ENCODE measurements at regions not wholly inside any gene's neighbourhood (a gene's known extent, or its start where the extent isn't known, plus 50 kb on each side); places are given as distances from the start of the nearest gene placed in this dataset.

DNA sequence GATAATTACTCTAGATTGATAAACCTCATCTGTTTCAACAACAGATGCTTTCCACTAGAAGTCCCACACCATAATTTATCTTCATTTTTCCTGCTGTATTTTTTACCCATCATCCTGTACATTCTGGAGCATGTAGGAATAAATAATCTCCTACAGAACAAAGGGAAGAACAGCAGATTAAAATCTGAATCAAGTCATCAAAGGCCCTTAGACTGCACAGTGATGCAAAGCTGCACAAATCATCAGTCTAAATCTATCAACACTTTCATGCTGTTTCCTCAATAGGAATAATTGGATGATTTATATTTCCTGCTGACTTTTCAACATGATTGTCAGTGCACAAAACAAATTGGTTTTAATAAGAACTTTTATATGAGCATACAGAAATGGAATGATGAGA, 1143.9 kb downstream of the STIM2 start:
- TF ChIP-seq, protein P1, sequence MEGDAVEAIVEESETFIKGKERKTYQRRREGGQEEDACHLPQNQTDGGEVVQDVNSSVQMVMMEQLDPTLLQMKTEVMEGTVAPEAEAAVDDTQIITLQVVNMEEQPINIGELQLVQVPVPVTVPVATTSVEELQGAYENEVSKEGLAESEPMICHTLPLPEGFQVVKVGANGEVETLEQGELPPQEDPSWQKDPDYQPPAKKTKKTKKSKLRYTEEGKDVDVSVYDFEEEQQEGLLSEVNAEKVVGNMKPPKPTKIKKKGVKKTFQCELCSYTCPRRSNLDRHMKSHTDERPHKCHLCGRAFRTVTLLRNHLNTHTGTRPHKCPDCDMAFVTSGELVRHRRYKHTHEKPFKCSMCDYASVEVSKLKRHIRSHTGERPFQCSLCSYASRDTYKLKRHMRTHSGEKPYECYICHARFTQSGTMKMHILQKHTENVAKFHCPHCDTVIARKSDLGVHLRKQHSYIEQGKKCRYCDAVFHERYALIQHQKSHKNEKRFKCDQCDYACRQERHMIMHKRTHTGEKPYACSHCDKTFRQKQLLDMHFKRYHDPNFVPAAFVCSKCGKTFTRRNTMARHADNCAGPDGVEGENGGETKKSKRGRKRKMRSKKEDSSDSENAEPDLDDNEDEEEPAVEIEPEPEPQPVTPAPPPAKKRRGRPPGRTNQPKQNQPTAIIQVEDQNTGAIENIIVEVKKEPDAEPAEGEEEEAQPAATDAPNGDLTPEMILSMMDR (IDR thresholded peaks at IDR 0.05): no peak
- TF ChIP-seq POLR2AphosphoS5 (IDR thresholded peaks at IDR 0.05) (no peak), EP300 (IDR thresholded peaks at IDR 0.05) (no peak), POLR2A (IDR thresholded peaks at IDR 0.05) (no peak)
